ENCODE measurements at regions not wholly inside any gene's neighbourhood (a gene's known extent, or its start where the extent isn't known, plus 50 kb on each side); places are given as distances from the start of the nearest gene placed in this dataset.

DNA sequence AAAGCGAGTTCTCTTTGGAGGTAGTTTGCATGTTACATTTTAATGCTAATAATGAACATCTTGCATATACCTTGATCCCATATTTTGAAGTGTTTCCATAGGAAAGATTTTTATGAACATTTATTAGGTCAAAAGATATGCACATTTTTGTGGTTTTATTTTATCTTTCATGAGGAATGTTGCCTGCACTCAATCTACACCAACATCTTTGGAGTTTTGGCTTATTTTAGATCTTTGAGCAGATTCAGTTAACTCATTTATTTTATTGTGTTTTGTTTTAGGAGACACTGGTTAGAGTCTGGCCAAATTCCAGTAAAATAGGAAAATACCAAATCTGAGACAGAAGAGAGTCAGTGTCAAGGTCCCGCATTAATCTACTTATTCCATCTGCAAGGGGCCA lies 540.9 kb downstream of the RNF144A start:
- Histone ChIP-seq H3K36me3 (ENCODE audit: control insufficient read depth in 2 of 2, insufficient read depth in 2 of 2, low read length in 2 of 2) (no peaks in the 10 kb centered on the region), H3K27me3 (ENCODE audit: control insufficient read depth in 1 of 2, insufficient read depth in 2 of 2, low read length in 2 of 2) (peaks cover 0 to 2% of the 10 kb centered on the region in 2 donors)

GRCh38 chr2:7467782-7468447 lies 550.7 kb downstream of the RNF144A start:
- H3K9me3 ChIP-seq (ENCODE audit: control insufficient read depth in 2 of 2, low read length in 2 of 2): no peaks in the 10 kb centered on the region
- H3K4me3 ChIP-seq (ENCODE audit: low read length in 2 of 2): no peak overlapping the region
- H3K9ac ChIP-seq (ENCODE audit: low read length in 2 of 2): no peak overlapping the region
- no peaks in the 10 kb centered on the region for H3K27me3 ChIP-seq (ENCODE audit: control insufficient read depth in 1 of 2, insufficient read depth in 2 of 2, low read length in 2 of 2)
- H3K27ac ChIP-seq (ENCODE audit: low read length): no peak overlapping the region
- no peaks in the 10 kb centered on the region for H3K36me3 ChIP-seq (ENCODE audit: control insufficient read depth in 2 of 2, insufficient read depth in 2 of 2, low read length in 2 of 2)
- no peaks in the 10 kb centered on the region for H3K4me1 ChIP-seq (ENCODE audit: control insufficient read depth, insufficient read depth, low read length)

More for the DNA sequence above, 540.9 kb downstream of the RNF144A start:
- Histone ChIP-seq H3K4me1 (ENCODE audit: control insufficient read depth, insufficient read depth, low read length) (no peaks in the 10 kb centered on the region), H3K27ac (ENCODE audit: low read length) (no peak overlapping the region), H3K9ac (ENCODE audit: low read length in 2 of 2) (no peak overlapping the region), H3K4me3 (ENCODE audit: low read length in 2 of 2) (no peak overlapping the region), H3K9me3 (ENCODE audit: control insufficient read depth in 2 of 2, low read length in 2 of 2) (no peaks in the 10 kb centered on the region)

- Histone ChIP-seq H3K4me1 (ENCODE audit: control insufficient read depth, insufficient read depth, low read length) (no peaks in the 10 kb centered on the region), H3K9ac (ENCODE audit: low read length in 2 of 2) (no peak overlapping the region), H3K36me3 (ENCODE audit: control insufficient read depth in 2 of 2, insufficient read depth in 2 of 2, low read length in 2 of 2) (no peaks in the 10 kb centered on the region), H3K27ac (ENCODE audit: low read length) (no peak overlapping the region), H3K9me3 (ENCODE audit: control insufficient read depth in 2 of 2, low read length in 2 of 2) (no peaks in the 10 kb centered on the region), H3K27me3 (ENCODE audit: control insufficient read depth in 1 of 2, insufficient read depth in 2 of 2, low read length in 2 of 2) (no peaks in the 10 kb centered on the region), H3K4me3 (ENCODE audit: low read length in 2 of 2) (no peak overlapping the region)
Observed at GRCh38 chr2:7468448-7468828, 551.2 kb downstream of the RNF144A start.

DNA sequence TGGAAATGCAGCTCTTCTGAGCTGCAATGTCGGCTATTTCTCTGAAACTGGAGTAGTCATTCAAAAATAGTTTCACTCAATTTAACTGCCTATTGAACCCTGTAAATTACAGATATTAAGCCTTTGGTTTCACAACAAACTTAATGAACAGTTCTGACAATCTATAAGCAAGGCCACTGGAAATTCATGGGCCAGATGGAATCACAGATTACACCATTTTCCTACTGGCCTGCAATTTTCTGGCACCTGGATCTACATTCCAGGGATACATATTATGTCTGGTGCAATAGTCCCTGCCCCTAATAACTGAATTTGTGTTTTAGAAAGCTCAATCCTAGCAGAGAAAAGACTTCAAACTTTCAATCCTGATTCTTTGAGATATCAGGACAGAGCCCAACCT lies 551.7 kb downstream of the RNF144A start:
- H3K9me3 ChIP-seq (ENCODE audit: control insufficient read depth in 2 of 2, low read length in 2 of 2): no peaks in the 10 kb centered on the region
- H3K27ac ChIP-seq (ENCODE audit: low read length): no peak overlapping the region
- H3K4me1 ChIP-seq (ENCODE audit: control insufficient read depth, insufficient read depth, low read length): no peaks in the 10 kb centered on the region
- H3K27me3 ChIP-seq (ENCODE audit: control insufficient read depth in 1 of 2, insufficient read depth in 2 of 2, low read length in 2 of 2): no peaks in the 10 kb centered on the region
- H3K4me3 ChIP-seq (ENCODE audit: low read length in 2 of 2): no peak overlapping the region
- no peak overlapping the region for H3K9ac ChIP-seq (ENCODE audit: low read length in 2 of 2)
- H3K36me3 ChIP-seq (ENCODE audit: control insufficient read depth in 2 of 2, insufficient read depth in 2 of 2, low read length in 2 of 2): no peaks in the 10 kb centered on the region

GRCh38 chr2:7471185-7471584 lies 554.0 kb downstream of the RNF144A start:
- no peaks in the 10 kb centered on the region for H3K27me3 ChIP-seq (ENCODE audit: control insufficient read depth in 1 of 2, insufficient read depth in 2 of 2, low read length in 2 of 2)
- H3K27ac ChIP-seq (ENCODE audit: low read length): no peak overlapping the region
- no peaks in the 10 kb centered on the region for H3K36me3 ChIP-seq (ENCODE audit: control insufficient read depth in 2 of 2, insufficient read depth in 2 of 2, low read length in 2 of 2)
- no peak overlapping the region for H3K4me3 ChIP-seq (ENCODE audit: low read length in 2 of 2)
- H3K9ac ChIP-seq (ENCODE audit: low read length in 2 of 2): no peak overlapping the region
- H3K4me1 ChIP-seq (ENCODE audit: control insufficient read depth, insufficient read depth, low read length): no peaks in the 10 kb centered on the region
- H3K9me3 ChIP-seq (ENCODE audit: control insufficient read depth in 2 of 2, low read length in 2 of 2): no peaks in the 10 kb centered on the region

DNA sequence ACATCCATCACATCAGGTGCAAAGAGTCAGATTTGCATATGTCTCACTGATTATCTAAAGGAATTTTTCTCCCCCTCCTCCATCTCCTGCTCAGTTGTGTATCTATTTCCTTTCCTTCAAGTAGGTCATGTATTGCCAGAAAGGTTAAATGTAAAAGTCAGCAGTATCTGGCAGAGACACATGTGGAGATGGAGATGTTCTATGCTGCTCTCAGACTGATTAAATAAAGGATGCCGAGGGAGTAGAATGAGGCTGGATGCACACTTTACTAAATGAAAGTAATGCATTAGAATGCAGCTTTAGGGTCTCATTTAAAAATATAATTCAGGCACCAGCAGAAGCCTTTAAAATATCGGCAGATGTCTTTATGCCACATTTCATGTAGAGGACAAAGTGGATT lies 555.3 kb downstream of the RNF144A start:
- no peaks in the 10 kb centered on the region for H3K27me3 ChIP-seq (ENCODE audit: control insufficient read depth in 1 of 2, insufficient read depth in 2 of 2, low read length in 2 of 2)
- H3K36me3 ChIP-seq (ENCODE audit: control insufficient read depth in 2 of 2, insufficient read depth in 2 of 2, low read length in 2 of 2): no peaks in the 10 kb centered on the region
- H3K27ac ChIP-seq (ENCODE audit: low read length): no peak overlapping the region
- no peaks in the 10 kb centered on the region for H3K4me1 ChIP-seq (ENCODE audit: control insufficient read depth, insufficient read depth, low read length)
- H3K4me3 ChIP-seq (ENCODE audit: low read length in 2 of 2): no peak overlapping the region
- no peaks in the 10 kb centered on the region for H3K9me3 ChIP-seq (ENCODE audit: control insufficient read depth in 2 of 2, low read length in 2 of 2)
- no peak overlapping the region for H3K9ac ChIP-seq (ENCODE audit: low read length in 2 of 2)

GRCh38 chr2:7473135-7473771 lies 556.0 kb downstream of the RNF144A start:
- Histone ChIP-seq H3K36me3 (ENCODE audit: control insufficient read depth in 2 of 2, insufficient read depth in 2 of 2, low read length in 2 of 2) (no peaks in the 10 kb centered on the region), H3K27ac (ENCODE audit: low read length) (no peak overlapping the region), H3K27me3 (ENCODE audit: control insufficient read depth in 1 of 2, insufficient read depth in 2 of 2, low read length in 2 of 2) (no peaks in the 10 kb centered on the region), H3K4me3 (ENCODE audit: low read length in 2 of 2) (no peak overlapping the region), H3K9me3 (ENCODE audit: control insufficient read depth in 2 of 2, low read length in 2 of 2) (no peaks in the 10 kb centered on the region), H3K9ac (ENCODE audit: low read length in 2 of 2) (no peak overlapping the region), H3K4me1 (ENCODE audit: control insufficient read depth, insufficient read depth, low read length) (no peaks in the 10 kb centered on the region)

DNA sequence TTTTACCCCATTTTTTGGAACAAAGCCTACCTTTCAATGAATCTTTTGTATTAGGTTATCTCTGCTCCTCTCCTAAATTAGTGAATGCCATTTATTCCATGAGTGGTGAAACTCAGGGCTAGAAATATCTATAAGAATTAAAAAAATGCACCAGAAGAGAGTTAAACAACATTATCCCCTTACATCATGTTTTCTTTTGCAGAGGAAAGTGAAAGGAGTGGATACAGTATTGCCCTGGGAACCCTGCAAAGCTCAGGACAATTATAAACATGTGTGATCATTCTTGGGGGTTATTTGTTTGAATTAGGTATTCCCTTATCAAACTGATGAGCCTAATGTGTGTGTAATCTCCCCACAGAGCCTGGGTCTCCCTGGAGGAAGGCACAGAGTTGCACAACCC lies 559.2 kb downstream of the RNF144A start:
- Histone ChIP-seq H3K27me3 (ENCODE audit: control insufficient read depth in 1 of 2, insufficient read depth in 2 of 2, low read length in 2 of 2) (no peaks in the 10 kb centered on the region), H3K4me1 (ENCODE audit: control insufficient read depth, insufficient read depth, low read length) (no peaks in the 10 kb centered on the region), H3K36me3 (ENCODE audit: control insufficient read depth in 2 of 2, insufficient read depth in 2 of 2, low read length in 2 of 2) (no peaks in the 10 kb centered on the region), H3K27ac (ENCODE audit: low read length) (no peak overlapping the region), H3K9ac (ENCODE audit: low read length in 2 of 2) (no peak overlapping the region), H3K9me3 (ENCODE audit: control insufficient read depth in 2 of 2, low read length in 2 of 2) (no peaks in the 10 kb centered on the region), H3K4me3 (ENCODE audit: low read length in 2 of 2) (no peak overlapping the region)

- no peaks in the 10 kb centered on the region for H3K36me3 ChIP-seq (ENCODE audit: control insufficient read depth in 2 of 2, insufficient read depth in 2 of 2, low read length in 2 of 2)
- no peaks in the 10 kb centered on the region for H3K9me3 ChIP-seq (ENCODE audit: control insufficient read depth in 2 of 2, low read length in 2 of 2)
- H3K4me1 ChIP-seq (ENCODE audit: control insufficient read depth, insufficient read depth, low read length): no peaks in the 10 kb centered on the region
- no peak overlapping the region for H3K9ac ChIP-seq (ENCODE audit: low read length in 2 of 2)
- H3K27ac ChIP-seq (ENCODE audit: low read length): no peak overlapping the region
- no peak overlapping the region for H3K4me3 ChIP-seq (ENCODE audit: low read length in 2 of 2)
- no peaks in the 10 kb centered on the region for H3K27me3 ChIP-seq (ENCODE audit: control insufficient read depth in 1 of 2, insufficient read depth in 2 of 2, low read length in 2 of 2)
Observed at GRCh38 chr2:7479603-7480002, 562.4 kb downstream of the RNF144A start.

DNA sequence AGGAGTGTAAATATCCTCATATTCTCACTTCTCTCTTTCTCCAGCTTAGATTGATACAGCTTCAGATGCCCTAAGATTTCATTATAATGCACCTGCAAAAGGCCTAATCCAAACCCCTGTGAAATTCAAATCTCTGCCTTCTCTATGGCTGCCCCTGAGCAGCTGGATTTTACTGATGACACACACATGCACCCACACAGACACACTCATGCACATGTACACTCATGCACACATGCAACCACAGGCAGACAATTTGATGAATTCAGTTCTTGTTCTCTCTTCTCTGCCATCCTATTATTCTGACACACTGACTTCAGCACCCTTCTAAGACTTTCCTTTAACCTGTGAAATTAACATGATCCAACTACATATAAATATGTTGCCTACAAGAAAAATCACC lies 563.2 kb downstream of the RNF144A start:
- Histone ChIP-seq H3K9me3 (ENCODE audit: control insufficient read depth in 2 of 2, low read length in 2 of 2) (no peaks in the 10 kb centered on the region), H3K27ac (ENCODE audit: low read length) (no peak overlapping the region), H3K27me3 (ENCODE audit: control insufficient read depth in 1 of 2, insufficient read depth in 2 of 2, low read length in 2 of 2) (no peaks in the 10 kb centered on the region), H3K4me3 (ENCODE audit: low read length in 2 of 2) (no peak overlapping the region), H3K36me3 (ENCODE audit: control insufficient read depth in 2 of 2, insufficient read depth in 2 of 2, low read length in 2 of 2) (no peaks in the 10 kb centered on the region), H3K9ac (ENCODE audit: low read length in 2 of 2) (no peak overlapping the region), H3K4me1 (ENCODE audit: control insufficient read depth, insufficient read depth, low read length) (no peaks in the 10 kb centered on the region)

- Histone ChIP-seq H3K4me3 (ENCODE audit: low read length in 2 of 2) (no peak overlapping the region), H3K27ac (ENCODE audit: low read length) (no peak overlapping the region), H3K9me3 (ENCODE audit: control insufficient read depth in 2 of 2, low read length in 2 of 2) (no peaks in the 10 kb centered on the region), H3K4me1 (ENCODE audit: control insufficient read depth, insufficient read depth, low read length) (no peaks in the 10 kb centered on the region), H3K36me3 (ENCODE audit: control insufficient read depth in 2 of 2, insufficient read depth in 2 of 2, low read length in 2 of 2) (no peaks in the 10 kb centered on the region), H3K27me3 (ENCODE audit: control insufficient read depth in 1 of 2, insufficient read depth in 2 of 2, low read length in 2 of 2) (no peaks in the 10 kb centered on the region), H3K9ac (ENCODE audit: low read length in 2 of 2) (no peak overlapping the region)
Observed at GRCh38 chr2:7490672-7491071, 573.5 kb downstream of the RNF144A start.

Data from stomach smooth muscle (tissue), 2 donors.